NB4 (cell line): ENCODE measurements at regions not wholly inside any gene's neighbourhood (a gene's known extent, or its start where the extent isn't known, plus 50 kb on each side); places are given as distances from the start of the nearest gene placed in this dataset.

Experiments used
- DNase-seq: peaks from one replicate; pipeline ENCODE4 v3.0.0; 2010; ENCODE audit warnings: low read depth
- H3K4me3 ChIP-seq: one replicate; pipeline ENCODE4 v1.5.1; 2011; ENCODE audit warnings: mild to moderate bottlenecking, low read depth, low read length, moderate library complexity
- MYC ChIP-seq: IDR thresholded peaks from 2 replicates; pipeline ENCODE4 v1.6.1; 2011; ENCODE audit warnings: low read depth, low read length
- POLR2A ChIP-seq: IDR thresholded peaks from 2 replicates; pipeline ENCODE4 v1.6.1; 2011; ENCODE audit warnings: mild to moderate bottlenecking; ENCODE audit not compliant: insufficient read length; ENCODE audit errors: extremely low read depth
- TF ChIP-seq, protein P1 (sequence below): IDR thresholded peaks from one replicate; pipeline ENCODE4 v1.5.1; 2012; ENCODE audit warnings: low read depth, low read length
- TF ChIP-seq, protein P2 (sequence below): IDR thresholded peaks from 2 replicates; pipeline ENCODE4 v1.6.1; 2011; ENCODE audit warnings: low read depth, low read length

DNA sequence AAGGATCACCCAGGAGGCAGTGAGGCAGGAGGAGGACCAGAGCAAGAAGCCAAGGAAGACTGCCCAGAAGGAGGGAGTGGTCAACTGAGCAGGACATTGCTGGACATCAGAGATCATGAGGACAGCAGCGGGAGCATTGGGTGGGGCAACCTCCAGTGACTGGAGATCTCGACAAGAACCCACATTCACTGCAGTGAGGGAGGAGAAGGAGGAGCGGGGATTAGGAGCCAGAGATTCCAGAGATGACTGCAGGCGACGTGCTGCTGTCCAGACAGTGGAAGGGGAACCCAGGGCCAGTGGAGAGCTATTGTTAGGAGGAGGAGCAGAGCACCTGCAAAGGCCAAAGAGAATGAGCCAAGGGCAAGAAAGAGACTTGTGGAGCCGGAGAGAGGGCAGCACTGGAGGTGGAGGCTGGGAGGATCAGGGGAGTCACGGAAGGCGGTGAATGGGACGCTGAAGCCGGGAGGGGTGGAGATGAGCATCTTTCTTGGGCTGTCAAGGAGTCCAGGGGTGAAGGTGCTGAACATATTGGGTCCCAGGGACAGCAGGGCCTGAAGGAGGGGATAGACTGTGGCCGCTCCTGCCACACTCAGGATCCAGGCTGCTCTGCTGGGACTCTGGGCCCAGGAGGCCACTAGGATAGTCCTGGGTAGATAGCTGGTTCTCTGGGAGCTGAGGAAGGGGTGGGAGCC lies 140.1 kb upstream of the UNC5B start:
- TF ChIP-seq, protein P1, sequence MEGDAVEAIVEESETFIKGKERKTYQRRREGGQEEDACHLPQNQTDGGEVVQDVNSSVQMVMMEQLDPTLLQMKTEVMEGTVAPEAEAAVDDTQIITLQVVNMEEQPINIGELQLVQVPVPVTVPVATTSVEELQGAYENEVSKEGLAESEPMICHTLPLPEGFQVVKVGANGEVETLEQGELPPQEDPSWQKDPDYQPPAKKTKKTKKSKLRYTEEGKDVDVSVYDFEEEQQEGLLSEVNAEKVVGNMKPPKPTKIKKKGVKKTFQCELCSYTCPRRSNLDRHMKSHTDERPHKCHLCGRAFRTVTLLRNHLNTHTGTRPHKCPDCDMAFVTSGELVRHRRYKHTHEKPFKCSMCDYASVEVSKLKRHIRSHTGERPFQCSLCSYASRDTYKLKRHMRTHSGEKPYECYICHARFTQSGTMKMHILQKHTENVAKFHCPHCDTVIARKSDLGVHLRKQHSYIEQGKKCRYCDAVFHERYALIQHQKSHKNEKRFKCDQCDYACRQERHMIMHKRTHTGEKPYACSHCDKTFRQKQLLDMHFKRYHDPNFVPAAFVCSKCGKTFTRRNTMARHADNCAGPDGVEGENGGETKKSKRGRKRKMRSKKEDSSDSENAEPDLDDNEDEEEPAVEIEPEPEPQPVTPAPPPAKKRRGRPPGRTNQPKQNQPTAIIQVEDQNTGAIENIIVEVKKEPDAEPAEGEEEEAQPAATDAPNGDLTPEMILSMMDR: no peak
- TF ChIP-seq, protein P2, sequence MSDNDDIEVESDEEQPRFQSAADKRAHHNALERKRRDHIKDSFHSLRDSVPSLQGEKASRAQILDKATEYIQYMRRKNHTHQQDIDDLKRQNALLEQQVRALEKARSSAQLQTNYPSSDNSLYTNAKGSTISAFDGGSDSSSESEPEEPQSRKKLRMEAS: no peak
- TF ChIP-seq MYC (no peak), POLR2A (no peak)
- H3K4me3 ChIP-seq: no peak overlapping the region
- no peak for DNase-seq

DNA sequence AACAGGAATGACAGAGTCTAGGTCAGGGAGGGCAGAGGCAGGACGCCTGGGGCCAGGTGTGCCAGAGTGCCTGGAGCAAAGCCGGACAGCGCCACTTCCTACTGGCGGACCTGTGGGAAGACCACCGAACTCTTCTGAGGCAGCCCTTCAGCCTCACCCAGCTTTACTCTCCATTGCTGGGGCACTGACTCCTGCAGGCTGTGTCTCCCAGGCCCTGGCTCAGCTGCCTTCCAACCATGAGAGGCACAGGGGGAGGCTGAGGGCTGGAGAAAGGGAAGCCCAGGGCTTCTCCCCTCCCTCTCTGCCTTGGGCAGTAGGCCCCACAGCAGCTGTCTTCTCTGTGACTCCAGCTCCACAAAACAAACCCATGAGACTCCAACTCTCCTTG lies 139.6 kb upstream of the UNC5B start:
- no peak for DNase-seq
- TF ChIP-seq, protein P1: no peak
- TF ChIP-seq, protein P2: no peak
- no peak for TF ChIP-seq MYC
- H3K4me3 ChIP-seq: no peak overlapping the region

DNA sequence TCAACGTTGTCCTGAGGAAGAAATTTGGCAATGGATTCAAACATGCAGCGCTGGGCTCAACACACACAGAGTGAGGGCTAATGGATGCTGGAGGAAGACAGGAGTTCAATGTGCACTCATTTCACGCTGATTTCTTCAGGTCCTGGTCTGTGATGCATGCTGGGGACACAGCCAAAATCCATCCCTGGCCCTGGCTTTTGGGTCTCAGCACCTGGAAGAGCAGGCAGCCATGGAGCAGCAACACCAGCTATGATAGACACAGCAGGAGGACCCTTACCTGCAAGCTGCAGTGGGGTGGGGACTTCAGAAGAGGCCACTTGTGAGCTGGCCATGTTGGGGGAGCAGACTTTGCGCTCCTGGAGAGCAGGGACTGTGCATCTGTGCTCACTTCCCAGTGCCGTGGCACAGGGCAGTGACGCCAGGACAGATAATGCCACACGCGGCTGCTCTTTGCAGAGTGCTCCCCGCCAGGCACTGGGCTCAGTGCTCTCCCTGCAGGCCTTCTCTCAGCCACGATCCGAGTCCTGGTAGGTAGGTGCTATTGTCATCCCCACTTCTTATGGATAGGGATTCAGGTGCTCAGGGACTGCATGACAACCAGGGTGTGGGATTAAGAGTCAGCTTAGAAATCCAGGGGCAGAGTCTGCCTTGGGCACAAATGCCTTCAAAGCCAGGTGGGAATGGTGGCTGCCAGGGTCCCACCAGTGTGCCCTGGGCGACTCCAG lies 138.8 kb upstream of the UNC5B start:
- no peak overlapping the region for H3K4me3 ChIP-seq
- no peak for DNase-seq
- no peak for TF ChIP-seq MYC
- TF ChIP-seq, protein P2: no peak
- TF ChIP-seq, protein P1: no peak
- no peak for TF ChIP-seq POLR2A

DNA sequence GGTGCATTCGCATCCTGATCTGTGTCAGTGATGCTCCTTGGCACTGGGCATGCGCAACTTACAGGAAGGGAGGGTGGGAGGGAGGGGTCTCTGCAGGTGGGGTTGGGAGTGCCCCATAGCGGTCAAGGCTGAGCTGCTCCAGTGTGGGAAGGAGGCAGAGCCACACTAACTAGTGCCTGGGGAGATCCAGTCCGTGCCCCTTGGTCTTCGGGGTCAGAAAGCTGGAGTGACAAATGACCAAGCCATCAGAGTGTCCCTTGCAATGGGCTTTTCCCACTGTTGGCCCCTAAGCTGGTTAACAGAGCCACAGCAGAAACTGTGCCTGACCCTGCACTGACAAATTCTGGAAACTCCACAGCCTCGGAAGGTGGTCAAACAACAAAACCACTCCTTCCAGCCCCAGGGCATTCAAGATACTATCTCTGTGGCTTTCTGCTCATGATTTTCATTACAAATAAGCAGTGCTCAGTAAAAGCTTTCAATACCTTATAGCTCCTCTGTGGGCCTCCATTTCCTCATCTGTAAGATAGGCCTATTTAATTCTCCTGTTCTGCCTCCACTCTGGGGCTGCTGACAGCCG lies 138.1 kb upstream of the UNC5B start:
- no peak for DNase-seq
- TF ChIP-seq, protein P1: no peak
- TF ChIP-seq POLR2A (no peak), MYC (no peak)
- TF ChIP-seq, protein P2: no peak
- no peak overlapping the region for H3K4me3 ChIP-seq

DNA sequence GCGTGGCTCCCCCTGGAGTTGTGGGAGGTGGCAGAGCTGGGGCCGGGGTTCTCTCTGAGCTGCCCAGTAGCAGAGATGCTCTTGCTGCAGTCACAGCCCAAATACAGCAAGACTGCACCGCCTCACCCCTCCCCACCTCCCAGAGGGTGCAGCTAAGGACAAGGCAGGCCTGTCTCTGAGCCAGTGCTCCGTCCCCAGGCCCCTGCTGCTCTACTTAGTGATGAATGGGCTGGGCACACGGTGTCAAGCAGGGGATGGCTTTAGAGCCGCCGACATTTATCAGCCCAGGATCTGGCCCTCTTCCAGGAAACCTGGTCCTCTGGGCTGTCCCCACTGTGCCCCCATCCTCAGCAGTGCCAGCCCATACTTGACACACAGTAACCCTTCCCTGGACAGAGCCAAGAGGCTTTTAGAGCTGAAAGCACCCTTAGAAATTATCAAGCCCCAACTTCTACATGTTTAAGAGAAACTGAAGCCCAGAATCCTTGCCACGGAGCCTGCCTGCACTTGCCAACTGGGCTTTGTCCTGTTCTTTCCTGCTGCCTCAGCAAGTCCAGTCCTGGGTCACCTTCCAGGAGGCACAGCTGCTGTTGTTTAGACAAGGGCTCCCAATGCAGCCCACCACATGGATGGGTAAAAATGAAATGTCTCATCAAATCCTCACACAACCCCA lies 137.1 kb upstream of the UNC5B start:
- TF ChIP-seq MYC (no peak), POLR2A (no peak)
- TF ChIP-seq, protein P1: no peak
- TF ChIP-seq, protein P2: no peak
- H3K4me3 ChIP-seq: no peak overlapping the region
- no peak for DNase-seq
